Activated CD4-positive, CD25-positive, alpha-beta regulatory T cell treated with anti-CD3 and anti-CD28 coated beads, Interleukin-2, amount 50 U/mL, for 72 hours (primary cell): ENCODE measurements at regions not wholly inside any gene's neighbourhood (a gene's known extent, or its start where the extent isn't known, plus 50 kb on each side); places are given as distances from the start of the nearest gene placed in this dataset.
A peak's percentile ranks its signal among the peaks of the same experiment; 100 is the strongest.
"Not testable (repeated sequence)": the region's sequence is repeated elsewhere in the genome, so short reads cannot be mapped to it uniquely, and the experiment has no call there.

Experiments
- DNase-seq: peaks from one replicate; pipeline ENCODE4 v3.0.0; 2021

GRCh38 chr9:78121488-78121887 lies 89.9 kb upstream of the GNAQ start:
- peak; percentile 44 for DNase-seq

- no peak for DNase-seq
These were observed 87.3 kb upstream of the GNAQ start for GRCh38 chr9:78118742-78119473.

GRCh38 chr9:78115073-78115472 lies 83.5 kb upstream of the GNAQ start:
- no peak for DNase-seq

- DNase-seq: no peak
These were observed 83.0 kb upstream of the GNAQ start for GRCh38 chr9:78114581-78114980.

GRCh38 chr9:78112406-78112805 lies 80.8 kb upstream of the GNAQ start:
- DNase-seq: no peak

- no peak for DNase-seq
These were observed 80.4 kb upstream of the GNAQ start for GRCh38 chr9:78112004-78112403.

GRCh38 chr9:78109075-78109474 lies 77.5 kb upstream of the GNAQ start:
- DNase-seq: no peak

GRCh38 chr9:78106586-78106985 lies 75.0 kb upstream of the GNAQ start:
- DNase-seq: not testable (repeated sequence)

- no peak for DNase-seq
These were observed 72.4 kb upstream of the GNAQ start for GRCh38 chr9:78103971-78104433.

GRCh38 chr9:78101247-78101646 lies 69.6 kb upstream of the GNAQ start:
- no peak for DNase-seq

- no peak for DNase-seq
These were observed 65.9 kb upstream of the GNAQ start for GRCh38 chr9:78097541-78097940.

GRCh38 chr9:78091731-78092130 lies 60.1 kb upstream of the GNAQ start:
- no peak for DNase-seq

- DNase-seq: no peak
These were observed 57.5 kb upstream of the GNAQ start for GRCh38 chr9:78089111-78089510.

- not testable (repeated sequence) for DNase-seq
These were observed 56.6 kb upstream of the GNAQ start for GRCh38 chr9:78088190-78088589.
